HG02588 (cell line): ENCODE measurements at regions not wholly inside any gene's neighbourhood (a gene's known extent, or its start where the extent isn't known, plus 50 kb on each side); places are given as distances from the start of the nearest gene placed in this dataset.
"Not testable (repeated sequence)": the region's sequence is repeated elsewhere in the genome, so short reads cannot be mapped to it uniquely, and the experiment has no call there.

Experiments
- ATAC-seq: cut with Tn5 transposase; IDR thresholded peaks from one replicate; pipeline ENCODE4 v1.9.1; 2021; ENCODE audit warnings: mild to moderate bottlenecking, moderate library complexity; ENCODE audit not compliant: unreplicated experiment

GRCh38 chr3:81998139-81998755 is 236.8 kb upstream of the GBE1 start:
- ATAC-seq, result no peak

- no peak for ATAC-seq
These were observed 235.9 kb upstream of the GBE1 start for GRCh38 chr3:81997390-81997789.

- ATAC-seq, result no peak
These were observed 233.9 kb upstream of the GBE1 start for GRCh38 chr3:81995329-81995728.

- ATAC-seq, result no peak
These were observed 228.3 kb upstream of the GBE1 start for GRCh38 chr3:81989758-81990157.

- no peak for ATAC-seq
These were observed 227.8 kb upstream of the GBE1 start for GRCh38 chr3:81989274-81989673.

GRCh38 chr3:81987412-81987811 is 226.0 kb upstream of the GBE1 start:
- not testable (repeated sequence) for ATAC-seq

GRCh38 chr3:81985996-81986723 is 224.7 kb upstream of the GBE1 start:
- no peak for ATAC-seq

GRCh38 chr3:81983382-81983781 is 221.9 kb upstream of the GBE1 start:
- ATAC-seq, result no peak

GRCh38 chr3:81980596-81981494 is 219.4 kb upstream of the GBE1 start:
- no peak for ATAC-seq

- ATAC-seq, result no peak
These were observed 213.3 kb upstream of the GBE1 start for GRCh38 chr3:81974751-81975150.

GRCh38 chr3:81968658-81969057 is 207.2 kb upstream of the GBE1 start:
- ATAC-seq, result no peak

GRCh38 chr3:81967393-81967792 is 205.9 kb upstream of the GBE1 start:
- ATAC-seq, result no peak

- ATAC-seq, result no peak
These were observed 204.3 kb upstream of the GBE1 start for GRCh38 chr3:81965696-81966095.

GRCh38 chr3:81962396-81962795 is 201.0 kb upstream of the GBE1 start:
- no peak for ATAC-seq

GRCh38 chr3:81958972-81959640 is 197.7 kb upstream of the GBE1 start:
- no peak for ATAC-seq

GRCh38 chr3:81955878-81956277 is 194.4 kb upstream of the GBE1 start:
- ATAC-seq, result no peak

- no peak for ATAC-seq
These were observed 191.7 kb upstream of the GBE1 start for GRCh38 chr3:81953111-81953510.

- ATAC-seq, result no peak
These were observed 190.7 kb upstream of the GBE1 start for GRCh38 chr3:81952141-81952540.

- ATAC-seq, result no peak
These were observed 190.2 kb upstream of the GBE1 start for GRCh38 chr3:81951636-81952035.

GRCh38 chr3:81951106-81951505 is 189.7 kb upstream of the GBE1 start:
- no peak for ATAC-seq

GRCh38 chr3:81947359-81947758 is 185.9 kb upstream of the GBE1 start:
- ATAC-seq, result no peak
